B cell (primary cell): ENCODE measurements at regions not wholly inside any gene's neighbourhood (a gene's known extent, or its start where the extent isn't known, plus 50 kb on each side); places are given as distances from the start of the nearest gene placed in this dataset.

Experiments used
- ATAC-seq: fragments of 200-7000 bp; cut with Tn5 transposase; one replicate; pipeline ENCODE4 v1.10.0; 2021; ENCODE audit warnings: low read depth, mild to moderate bottlenecking, moderate number of reproducible peaks, moderate library complexity
- CTCF ChIA-PET: fragments of 350-600 bp; sonication (Branson Sonifier 250); formaldehyde crosslinking; loops from one replicate; lab custom pipeline; 2021; ENCODE audit warnings: antibody characterized with exemption, inconsistent platforms; lab: Charles Lee
- POLR2A ChIA-PET: fragments of 350-600 bp; sonication (Branson Sonifier 250); formaldehyde crosslinking; loops from one replicate; lab custom pipeline; 2021; ENCODE audit warnings: antibody characterized with exemption; lab: Charles Lee
- DNase-seq: peaks from one replicate; pipeline ENCODE4 v3.0.0; 2013
- H2AFZ ChIP-seq: 2 replicates; pipeline ENCODE4 v1.6.1; 2012; ENCODE audit warnings: mild to moderate bottlenecking, low read depth, low read length; ENCODE audit not compliant: insufficient read depth, poor library complexity, severe bottlenecking
- H3K27ac ChIP-seq, 2 donors: 1 replicate in 1 of 2; 2 replicates in 1 of 2; pipeline ENCODE4 v1.5.1; 2012 to 2013; ENCODE audit warnings: low read length in 2 of 2, mild to moderate bottlenecking in 2 of 2, moderate library complexity in 1 of 2
- H3K27me3 ChIP-seq, 4 experiments: fragments of 200-600 bp in 1 of 4; sonication (generic) in 1 of 4; replicated peaks in 1 of 4; 1 replicate in 2 of 4; 2 replicates in 2 of 4; pipeline versions ENCODE4 v1.6.1 to v1.7.0; 2013 to 2016; ENCODE audit warnings: low read length in 3 of 4, mild to moderate bottlenecking in 2 of 4, mixed read lengths in 1 of 4, moderate library complexity in 1 of 4; ENCODE audit not compliant: insufficient read depth in 4 of 4, control insufficient read depth in 3 of 4; ENCODE audit errors: control extremely low read depth in 1 of 4
- H3K36me3 ChIP-seq, 2 experiments: replicated peaks in 1 of 2; 1 replicate in 1 of 2; 2 replicates in 1 of 2; pipeline versions ENCODE4 v1.6.1 to v1.7.1; 2013; ENCODE audit warnings: low read length in 1 of 2; ENCODE audit not compliant: insufficient read depth in 2 of 2, control insufficient read depth in 1 of 2; ENCODE audit errors: control extremely low read depth in 1 of 2, extremely low read depth in 1 of 2
- H3K4me1 ChIP-seq, 2 donors: fragments of 200-600 bp in 1 of 2; sonication (generic) in 1 of 2; 1 replicate in 1 of 2; 2 replicates in 1 of 2; pipeline versions ENCODE4 v1.5.1 to v1.6.1; 2013 to 2017; ENCODE audit warnings: low read length in 2 of 2; ENCODE audit not compliant: control insufficient read depth in 2 of 2, insufficient read depth in 2 of 2
- H3K4me2 ChIP-seq: replicated peaks from 2 replicates; pipeline ENCODE3; 2012; ENCODE audit warnings: mild to moderate bottlenecking, low read depth, low read length; ENCODE audit not compliant: poor library complexity, severe bottlenecking
- H3K4me3 ChIP-seq, 5 experiments: fragments of 200-600 bp in 1 of 5; sonication (generic) in 1 of 5; 1 replicate in 3 of 5; 2 replicates in 2 of 5; pipeline versions ENCODE4 v1.5.1 to v1.7.0; 2011 to 2016; ENCODE audit warnings: low read length in 4 of 5, mild to moderate bottlenecking in 4 of 5, low read depth in 2 of 5, control low read depth in 1 of 5, moderate library complexity in 1 of 5; ENCODE audit not compliant: insufficient read depth in 1 of 5; ENCODE audit errors: control extremely low read depth in 1 of 5, extremely low read depth in 1 of 5
- H3K79me2 ChIP-seq: fragments of 200-600 bp; sonication (generic); one replicate; pipeline ENCODE4 v1.6.0; 2016; ENCODE audit warnings: low read length; ENCODE audit not compliant: control insufficient read depth, insufficient read depth
- H3K9ac ChIP-seq: fragments of 200-600 bp; sonication (generic); 2 replicates; pipeline ENCODE4 v1.6.1; 2017; ENCODE audit warnings: mild to moderate bottlenecking, low read length, moderate library complexity
- H3K9me3 ChIP-seq, 3 donors: one replicate each; pipeline versions ENCODE4 v1.6.1 to v1.7.1; 2013; ENCODE audit warnings: low read length in 2 of 3; ENCODE audit not compliant: control insufficient read depth in 2 of 3, insufficient read depth in 1 of 3; ENCODE audit errors: control extremely low read depth in 1 of 3
- H4K20me1 ChIP-seq: 2 replicates; pipeline ENCODE4 v1.6.0; 2012; ENCODE audit warnings: mild to moderate bottlenecking, low read length; ENCODE audit not compliant: insufficient read depth, control insufficient read depth, poor library complexity, severe bottlenecking
- H3K27ac Mint-ChIP-seq: one replicate; pipeline ENCODE4 v1.8.0; 2021; ENCODE audit warnings: mixed read lengths
- H3K27me3 Mint-ChIP-seq: one replicate; pipeline ENCODE4 v1.8.0; 2021; ENCODE audit warnings: mixed read lengths
- H3K4me1 Mint-ChIP-seq: one replicate; pipeline ENCODE4 v1.8.0; 2021; ENCODE audit warnings: mixed read lengths
- H3K4me3 Mint-ChIP-seq: one replicate; pipeline ENCODE4 v1.8.0; 2021; ENCODE audit warnings: mixed read lengths
- H3K9me3 Mint-ChIP-seq: one replicate; pipeline ENCODE4 v1.8.0; 2022; ENCODE audit warnings: mixed read lengths; ENCODE audit not compliant: insufficient read depth
- CTCF ChIP-seq: fragments of 200-600 bp; IDR thresholded peaks from one replicate; pipeline ENCODE4 v1.8.0; 2022; ENCODE audit warnings: antibody characterized with exemption, mild to moderate bottlenecking
- EZH2 ChIP-seq: IDR thresholded peaks from 2 replicates; pipeline ENCODE4 v1.6.1; 2012; ENCODE audit warnings: borderline replicate concordance, low read depth, mild to moderate bottlenecking, moderate library complexity, low read length; ENCODE audit not compliant: insufficient read depth, poor library complexity, severe bottlenecking
- WGBS: methylation state at CpG from one replicate; pipeline ENCODE4 v1.1.5; 2013; ENCODE audit warnings: missing lambda C conversion rate; ENCODE audit not compliant: insufficient coverage; 5-methylcytosine and 5-hydroxymethylcytosine counted together
- intact Hi-C: fragments of 100-400 bp; cut with micrococcal nuclease; formaldehyde crosslinking; loops from one replicate; pipeline ENCODE4 v1.10.0; 2022

- Histone ChIP-seq H4K20me1 (no peaks in the 10 kb centered on the region), H3K4me1 (no peaks in the 10 kb centered on the region), H3K4me3 (no peak overlapping the region), H3K36me3 (no peaks in the 10 kb centered on the region), H2AFZ (no peak overlapping the region), H3K79me2 (no peaks in the 10 kb centered on the region), H3K27ac (no peak overlapping the region), H3K4me2 (no peak overlapping the region), H3K9ac (no peak overlapping the region), H3K9me3 (peaks cover 0 to 3% (median 0%) of the 10 kb centered on the region in 3 donors), H3K27me3 (no peaks in the 10 kb centered on the region)
- Mint-ChIP-seq H3K27ac (no peak overlapping the region), H3K4me1 (no peaks in the 10 kb centered on the region), H3K9me3 (no peaks in the 10 kb centered on the region), H3K27me3 (no peaks in the 10 kb centered on the region), H3K4me3 (no peak overlapping the region)
- ChIA-PET CTCF (no interaction called here), POLR2A (no interaction called here)
- DNase-seq (no peak), ATAC-seq (no peak)
- no CpG with 5 or more reads among the region's 4 CpGs for WGBS
- TF ChIP-seq EZH2 (no peak), CTCF (no peak)
- intact Hi-C loops = no loop called here
These were observed 825.5 kb upstream of the NDST4 start for GRCh38 chr4:115938764-115939443.

GRCh38 chr4:115929373-115929772 lies 816.0 kb upstream of the NDST4 start:
- no peaks in the 10 kb centered on the region for H3K36me3 ChIP-seq
- intact Hi-C loops = no loop called here
- CTCF ChIA-PET = no interaction called here
- WGBS = no CpG with 5 or more reads among the region's 1 CpG
- no peak overlapping the region for H3K9ac ChIP-seq
- no peak overlapping the region for H3K4me2 ChIP-seq
- H3K27ac ChIP-seq = no peak overlapping the region
- H3K27me3 ChIP-seq = no peaks in the 10 kb centered on the region
- Mint-ChIP-seq H3K27me3 (no peaks in the 10 kb centered on the region), H3K4me3 (no peak overlapping the region), H3K4me1 (no peaks in the 10 kb centered on the region), H3K9me3 (no peaks in the 10 kb centered on the region), H3K27ac (no peak overlapping the region)
- no peak overlapping the region for H2AFZ ChIP-seq
- no peaks in the 10 kb centered on the region for H3K4me1 ChIP-seq
- no peak overlapping the region for H3K4me3 ChIP-seq
- no peaks in the 10 kb centered on the region for H4K20me1 ChIP-seq
- no peak for DNase-seq
- peaks cover 0 to 4% (median 1%) of the 10 kb centered on the region in 3 donors for H3K9me3 ChIP-seq
- POLR2A ChIA-PET = no interaction called here
- no peak for ATAC-seq
- no peaks in the 10 kb centered on the region for H3K79me2 ChIP-seq
- TF ChIP-seq EZH2 (no peak), CTCF (no peak)
